ENCODE measurements at regions not wholly inside any gene's neighbourhood (a gene's known extent, or its start where the extent isn't known, plus 50 kb on each side); places are given as distances from the start of the nearest gene placed in this dataset.

DNA sequence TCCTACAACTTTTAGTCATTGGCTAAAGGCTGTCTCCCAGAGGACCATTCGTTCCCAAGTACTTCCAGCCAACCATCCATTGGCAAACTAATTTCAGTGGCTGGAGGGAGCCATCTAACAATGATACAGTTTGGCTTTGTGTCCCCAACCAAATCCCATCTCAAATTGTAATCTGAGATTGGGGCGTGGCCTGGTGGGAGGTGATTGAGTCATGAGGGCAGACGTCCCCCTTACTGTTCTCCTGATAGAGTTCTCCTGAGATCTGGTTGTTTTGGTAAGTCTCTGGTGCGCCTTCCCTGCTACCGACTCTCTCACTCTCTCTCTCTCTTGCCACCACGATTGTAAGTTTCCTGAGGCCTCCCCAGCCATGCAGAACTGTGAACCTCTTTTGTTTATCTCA is 99.7 kb upstream of the FUT8 start:
- TF ChIP-seq, protein P1, sequence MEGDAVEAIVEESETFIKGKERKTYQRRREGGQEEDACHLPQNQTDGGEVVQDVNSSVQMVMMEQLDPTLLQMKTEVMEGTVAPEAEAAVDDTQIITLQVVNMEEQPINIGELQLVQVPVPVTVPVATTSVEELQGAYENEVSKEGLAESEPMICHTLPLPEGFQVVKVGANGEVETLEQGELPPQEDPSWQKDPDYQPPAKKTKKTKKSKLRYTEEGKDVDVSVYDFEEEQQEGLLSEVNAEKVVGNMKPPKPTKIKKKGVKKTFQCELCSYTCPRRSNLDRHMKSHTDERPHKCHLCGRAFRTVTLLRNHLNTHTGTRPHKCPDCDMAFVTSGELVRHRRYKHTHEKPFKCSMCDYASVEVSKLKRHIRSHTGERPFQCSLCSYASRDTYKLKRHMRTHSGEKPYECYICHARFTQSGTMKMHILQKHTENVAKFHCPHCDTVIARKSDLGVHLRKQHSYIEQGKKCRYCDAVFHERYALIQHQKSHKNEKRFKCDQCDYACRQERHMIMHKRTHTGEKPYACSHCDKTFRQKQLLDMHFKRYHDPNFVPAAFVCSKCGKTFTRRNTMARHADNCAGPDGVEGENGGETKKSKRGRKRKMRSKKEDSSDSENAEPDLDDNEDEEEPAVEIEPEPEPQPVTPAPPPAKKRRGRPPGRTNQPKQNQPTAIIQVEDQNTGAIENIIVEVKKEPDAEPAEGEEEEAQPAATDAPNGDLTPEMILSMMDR (IDR thresholded peaks at IDR 0.05), result no peak
- TF ChIP-seq POLR2A (IDR thresholded peaks at IDR 0.05), result no peak
